ENCODE measurements at regions not wholly inside any gene's neighbourhood (a gene's known extent, or its start where the extent isn't known, plus 50 kb on each side); places are given as distances from the start of the nearest gene placed in this dataset.

DNA sequence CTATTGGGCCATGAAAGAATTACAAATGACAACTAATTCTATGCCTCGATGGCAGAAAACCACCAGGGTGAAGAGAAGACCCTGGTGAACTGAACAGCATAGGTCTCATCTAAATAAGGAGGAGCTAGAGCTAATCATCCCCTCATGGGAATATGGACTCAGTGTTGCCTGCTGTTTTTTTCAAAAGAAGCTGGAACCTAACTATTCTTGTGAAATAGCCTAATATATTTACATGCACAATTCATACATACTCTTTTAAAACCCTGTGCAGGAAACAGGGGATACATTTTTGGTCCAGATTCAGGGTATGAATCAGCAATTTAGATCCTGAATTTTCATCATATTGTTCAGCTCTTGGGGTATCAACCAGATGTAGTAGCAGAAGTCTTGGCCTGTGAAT, 560.6 kb downstream of the TOX3 start:
- no peak for DNase-seq (ENCODE audit: low read depth, low spot score)
- no peak for FAIRE-seq
- TF ChIP-seq MYC (IDR thresholded peaks at IDR 0.05; ENCODE audit: low read depth, low read length) (no peak), EZH2 (IDR thresholded peaks at IDR 0.05; ENCODE audit: borderline replicate concordance, low read depth, low read length, severe bottlenecking) (no peak), GATA2 (IDR thresholded peaks at IDR 0.05; ENCODE audit: insufficient read depth, insufficient read length, low read depth, low read length) (no peak), POLR2A (IDR thresholded peaks at IDR 0.05; ENCODE audit: low read depth, low read length) (no peak), JUN (IDR thresholded peaks at IDR 0.05; ENCODE audit: borderline replicate concordance, insufficient read depth, insufficient read length, low read depth) (no peak), CTCF (IDR thresholded peaks at IDR 0.05; ENCODE audit: extremely low read depth in 1 of 2, insufficient read depth in 1 of 2, low read depth in 1 of 2, low read length in 2 of 2) (no peak), POLR2AphosphoS5 (IDR thresholded peaks at IDR 0.05; ENCODE audit: insufficient read depth, low read depth, low read length) (no peak), FOS (IDR thresholded peaks at IDR 0.05; ENCODE audit: borderline replicate concordance, insufficient read depth, low read length) (no peak)
- TF ChIP-seq, protein P1, sequence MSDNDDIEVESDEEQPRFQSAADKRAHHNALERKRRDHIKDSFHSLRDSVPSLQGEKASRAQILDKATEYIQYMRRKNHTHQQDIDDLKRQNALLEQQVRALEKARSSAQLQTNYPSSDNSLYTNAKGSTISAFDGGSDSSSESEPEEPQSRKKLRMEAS (IDR thresholded peaks at IDR 0.05; ENCODE audit: insufficient read depth, insufficient read length) = no peak
- POLR2A ChIA-PET = no interaction called here
- Histone ChIP-seq H3K4me1 (ENCODE audit: control insufficient read depth, extremely low read depth, insufficient read depth, low read length) (no peaks in the 10 kb centered on the region), H3K27ac (ENCODE audit: insufficient read depth, low read depth, low read length) (no peak overlapping the region), H4K20me1 (replicated peaks; ENCODE audit: control insufficient read depth, extremely low read depth, insufficient read depth, low read length) (no peaks in the 10 kb centered on the region), H3K79me2 (ENCODE audit: control insufficient read depth, insufficient read depth, low read length) (no peaks in the 10 kb centered on the region), H3K27me3 (ENCODE audit: control insufficient read depth in 2 of 2, insufficient read depth in 2 of 2, low read length in 2 of 2) (no peaks in the 10 kb centered on the region), H2AFZ (ENCODE audit: low read depth, low read length) (no peak overlapping the region), H3K9me3 (replicated peaks; ENCODE audit: control insufficient read depth, insufficient read depth, low read length) (no peaks in the 10 kb centered on the region), H3K36me3 (ENCODE audit: control insufficient read depth in 2 of 2, extremely low read depth in 1 of 2, insufficient read depth in 2 of 2, low read length in 2 of 2) (no peaks in the 10 kb centered on the region), H3K4me2 (ENCODE audit: insufficient read depth, low read length) (no peak overlapping the region), H3K9me1 (replicated peaks; ENCODE audit: control insufficient read depth, extremely low read depth, insufficient read depth, low read length) (no peaks in the 10 kb centered on the region), H3K9ac (replicated peaks; ENCODE audit: extremely low read depth, insufficient read depth, low read length) (no peak overlapping the region), H3K4me3 (replicated peaks in 1 of 3; ENCODE audit: insufficient read depth in 1 of 3, low read depth in 1 of 3, low read length in 3 of 3) (no peak overlapping the region)
- dilution Hi-C loops (cut with MboI; ENCODE audit: extremely low pct_ligation_motif_present, low sequenced_read_pairs) (no loop called here), intact Hi-C loops (cut with micrococcal nuclease) (no loop called here)
- BruUV-seq (replicated peaks) = no TSS peak
- CTCF ChIA-PET = interaction anchor here (0.7 kb wide), 1 partner anchor 1180 kb away, joined by 3 read pairs; no protein-coding TSS in a partner anchor

Data from endothelial cell of umbilical vein (primary cell).